Effector CD4-positive, alpha-beta T cell (primary cell): ENCODE measurements at regions not wholly inside any gene's neighbourhood (a gene's known extent, or its start where the extent isn't known, plus 50 kb on each side); places are given as distances from the start of the nearest gene placed in this dataset.
"Not testable (repeated sequence)": the region's sequence is repeated elsewhere in the genome, so short reads cannot be mapped to it uniquely, and the experiment has no call there.

ENCODE experiments used
- DNase-seq: peaks from one replicate; pipeline ENCODE4 v3.0.0-alpha.2; 2020

- no peak for DNase-seq
Measured at GRCh38 chr5:101917166-101917565, 378.9 kb downstream of the SLCO4C1 start.

- DNase-seq, result no peak
Measured at GRCh38 chr5:101915554-101915953, 380.5 kb downstream of the SLCO4C1 start.

GRCh38 chr5:101904736-101905135, 391.3 kb downstream of the SLCO4C1 start:
- DNase-seq, result no peak

GRCh38 chr5:101897914-101898313, 398.2 kb downstream of the SLCO4C1 start:
- DNase-seq, result no peak

- no peak for DNase-seq
Measured at GRCh38 chr5:101894985-101895384, 401.1 kb downstream of the SLCO4C1 start.

GRCh38 chr5:101878190-101878589, 417.9 kb downstream of the SLCO4C1 start:
- no peak for DNase-seq

GRCh38 chr5:101877451-101877850, 418.6 kb downstream of the SLCO4C1 start:
- no peak for DNase-seq

GRCh38 chr5:101866473-101866872, 429.6 kb downstream of the SLCO4C1 start:
- DNase-seq, result no peak

- DNase-seq, result no peak
Measured at GRCh38 chr5:101860563-101860962, 435.5 kb downstream of the SLCO4C1 start.

GRCh38 chr5:101860145-101860544, 435.9 kb downstream of the SLCO4C1 start:
- no peak for DNase-seq

- no peak for DNase-seq
Measured at GRCh38 chr5:101846496-101846895, 449.6 kb downstream of the SLCO4C1 start.

GRCh38 chr5:101843055-101843454, 453.0 kb downstream of the SLCO4C1 start:
- DNase-seq, result no peak

GRCh38 chr5:101838435-101838834, 457.6 kb downstream of the SLCO4C1 start:
- DNase-seq, result no peak

- DNase-seq, result no peak
Measured at GRCh38 chr5:101829255-101829654, 466.8 kb downstream of the SLCO4C1 start.

- DNase-seq, result no peak
Measured at GRCh38 chr5:101811466-101811865, 484.6 kb downstream of the SLCO4C1 start.

- no peak for DNase-seq
Measured at GRCh38 chr5:101806410-101806809, 489.7 kb downstream of the SLCO4C1 start.

- no peak for DNase-seq
Measured at GRCh38 chr5:101796427-101796826, 499.7 kb downstream of the SLCO4C1 start.

- no peak for DNase-seq
Measured at GRCh38 chr5:101788797-101789196, 507.3 kb downstream of the SLCO4C1 start.

- no peak for DNase-seq
Measured at GRCh38 chr5:101785090-101785489, 511.0 kb downstream of the SLCO4C1 start.

- no peak for DNase-seq
Measured at GRCh38 chr5:101783241-101784013, 512.7 kb downstream of the SLCO4C1 start.

- DNase-seq, result no peak
Measured at GRCh38 chr5:101782352-101783103, 513.6 kb downstream of the SLCO4C1 start.

GRCh38 chr5:101751105-101751504, 545.0 kb downstream of the SLCO4C1 start:
- DNase-seq, result no peak

- DNase-seq, result not testable (repeated sequence)
Measured at GRCh38 chr5:101743000-101743399, 553.1 kb downstream of the SLCO4C1 start.

- no peak for DNase-seq
Measured at GRCh38 chr5:101728933-101729332, 567.2 kb downstream of the SLCO4C1 start.
